ENCODE measurements at regions not wholly inside any gene's neighbourhood (a gene's known extent, or its start where the extent isn't known, plus 50 kb on each side); places are given as distances from the start of the nearest gene placed in this dataset.
"Not testable (repeated sequence)": the region's sequence is repeated elsewhere in the genome, so short reads cannot be mapped to it uniquely, and the experiment has no call there.

- H3K79me2 ChIP-seq (ENCODE audit: low read length), result no peaks in the 10 kb centered on the region
- H4K20me1 ChIP-seq (ENCODE audit: insufficient read depth, low read length), result no peaks in the 10 kb centered on the region
- no peak overlapping the region for H3K9ac ChIP-seq (ENCODE audit: low read length)
- H3K9me3 ChIP-seq (ENCODE audit: insufficient read depth, low read length), result no peaks in the 10 kb centered on the region
- H2AFZ ChIP-seq (ENCODE audit: low read depth, low read length), result no peak overlapping the region
- H3K4me3 ChIP-seq (ENCODE audit: low read length), result no peak overlapping the region
- no peak overlapping the region for H3K4me2 ChIP-seq (ENCODE audit: low read length)
- H3K4me1 ChIP-seq (ENCODE audit: low read length), result no peaks in the 10 kb centered on the region
- TF ChIP-seq EZH2phosphoT487 (IDR thresholded peaks at IDR 0.05; ENCODE audit: low read depth) (no peak), CTCF (IDR thresholded peaks at IDR 0.05; ENCODE audit: low read depth, low read length) (no peak)
- H3K27ac ChIP-seq (ENCODE audit: low read length), result no peak overlapping the region
- H3K27me3 ChIP-seq (ENCODE audit: low read depth, low read length), result no peaks in the 10 kb centered on the region
- H3K36me3 ChIP-seq (replicated peaks; ENCODE audit: low read depth, low read length), result no peaks in the 10 kb centered on the region
These were observed 278.1 kb upstream of the CADM2 start for GRCh38 chr3:84680700-84681099.

GRCh38 chr3:84683493-84683892 is 275.3 kb upstream of the CADM2 start:
- H3K4me2 ChIP-seq (ENCODE audit: low read length), result no peak overlapping the region
- H3K79me2 ChIP-seq (ENCODE audit: low read length), result no peaks in the 10 kb centered on the region
- no peaks in the 10 kb centered on the region for H3K4me1 ChIP-seq (ENCODE audit: low read length)
- no peak overlapping the region for H3K4me3 ChIP-seq (ENCODE audit: low read length)
- H3K9me3 ChIP-seq (ENCODE audit: insufficient read depth, low read length), result no peaks in the 10 kb centered on the region
- H2AFZ ChIP-seq (ENCODE audit: low read depth, low read length), result no peak overlapping the region
- TF ChIP-seq CTCF (IDR thresholded peaks at IDR 0.05; ENCODE audit: low read depth, low read length) (no peak), EZH2phosphoT487 (IDR thresholded peaks at IDR 0.05; ENCODE audit: low read depth) (no peak)
- no peak overlapping the region for H3K9ac ChIP-seq (ENCODE audit: low read length)
- no peak overlapping the region for H3K27ac ChIP-seq (ENCODE audit: low read length)
- no peaks in the 10 kb centered on the region for H4K20me1 ChIP-seq (ENCODE audit: insufficient read depth, low read length)
- H3K27me3 ChIP-seq (ENCODE audit: low read depth, low read length), result no peaks in the 10 kb centered on the region
- no peaks in the 10 kb centered on the region for H3K36me3 ChIP-seq (replicated peaks; ENCODE audit: low read depth, low read length)

GRCh38 chr3:84685467-84685866 is 273.3 kb upstream of the CADM2 start:
- Histone ChIP-seq H3K9me3 (ENCODE audit: insufficient read depth, low read length) (no peaks in the 10 kb centered on the region), H3K4me2 (ENCODE audit: low read length) (no peak overlapping the region), H3K27ac (ENCODE audit: low read length) (no peak overlapping the region), H3K79me2 (ENCODE audit: low read length) (no peaks in the 10 kb centered on the region), H3K4me3 (ENCODE audit: low read length) (no peak overlapping the region), H3K9ac (ENCODE audit: low read length) (no peak overlapping the region), H3K4me1 (ENCODE audit: low read length) (no peaks in the 10 kb centered on the region), H3K36me3 (replicated peaks; ENCODE audit: low read depth, low read length) (no peaks in the 10 kb centered on the region), H4K20me1 (ENCODE audit: insufficient read depth, low read length) (no peaks in the 10 kb centered on the region), H3K27me3 (ENCODE audit: low read depth, low read length) (peaks cover 5% of the 10 kb centered on the region), H2AFZ (ENCODE audit: low read depth, low read length) (no peak overlapping the region)
- TF ChIP-seq CTCF (IDR thresholded peaks at IDR 0.05; ENCODE audit: low read depth, low read length), result no peak
- no peak for TF ChIP-seq EZH2phosphoT487 (IDR thresholded peaks at IDR 0.05; ENCODE audit: low read depth)

GRCh38 chr3:84692261-84692660 is 266.5 kb upstream of the CADM2 start:
- H3K27ac ChIP-seq (ENCODE audit: low read length), result no peak overlapping the region
- H2AFZ ChIP-seq (ENCODE audit: low read depth, low read length), result no peak overlapping the region
- H3K9ac ChIP-seq (ENCODE audit: low read length), result no peak overlapping the region
- H3K9me3 ChIP-seq (ENCODE audit: insufficient read depth, low read length), result no peaks in the 10 kb centered on the region
- H3K36me3 ChIP-seq (replicated peaks; ENCODE audit: low read depth, low read length), result no peaks in the 10 kb centered on the region
- peaks cover 55% of the 10 kb centered on the region for H3K27me3 ChIP-seq (ENCODE audit: low read depth, low read length)
- peak overlapping the region; percentile 13 for H3K4me3 ChIP-seq (ENCODE audit: low read length)
- peak overlapping the region; percentile 39 for H3K4me2 ChIP-seq (ENCODE audit: low read length)
- peaks cover 14% of the 10 kb centered on the region for H3K4me1 ChIP-seq (ENCODE audit: low read length)
- no peaks in the 10 kb centered on the region for H3K79me2 ChIP-seq (ENCODE audit: low read length)
- H4K20me1 ChIP-seq (ENCODE audit: insufficient read depth, low read length), result no peaks in the 10 kb centered on the region
- no peak for TF ChIP-seq CTCF (IDR thresholded peaks at IDR 0.05; ENCODE audit: low read depth, low read length)
- peak; percentile 62; the same call in 1 of the 2 replicates for TF ChIP-seq EZH2phosphoT487 (IDR thresholded peaks at IDR 0.05; ENCODE audit: low read depth)

- not testable (repeated sequence) for H3K27me3 ChIP-seq (ENCODE audit: low read depth, low read length); H3K79me2 ChIP-seq (ENCODE audit: low read length); H3K36me3 ChIP-seq (replicated peaks; ENCODE audit: low read depth, low read length); H4K20me1 ChIP-seq (ENCODE audit: insufficient read depth, low read length); H3K9ac ChIP-seq (ENCODE audit: low read length); H3K9me3 ChIP-seq (ENCODE audit: insufficient read depth, low read length)
- Histone ChIP-seq H3K4me2 (ENCODE audit: low read length) (peak overlapping the region; percentile 39), H2AFZ (ENCODE audit: low read depth, low read length) (peak overlapping the region; percentile 66; the same call in 1 of the 2 replicates), H3K4me1 (ENCODE audit: low read length) (peaks cover 15% of the 10 kb centered on the region), H3K4me3 (ENCODE audit: low read length) (peak overlapping the region; percentile 12; the same call in 1 of the 2 replicates), H3K27ac (ENCODE audit: low read length) (peak overlapping the region; percentile 29)
These were observed 248.5 kb upstream of the CADM2 start for GRCh38 chr3:84710288-84710687.
